HepG2 (cell line): ENCODE measurements at regions not wholly inside any gene's neighbourhood (a gene's known extent, or its start where the extent isn't known, plus 50 kb on each side); places are given as distances from the start of the nearest gene placed in this dataset.

Source experiments
- ATAC-seq: fragments of 200-7000 bp; cut with Tn5 transposase; 3 replicates; pipeline ENCODE4 v1.9.1; 2020; ENCODE audit warnings: mild to moderate bottlenecking, moderate library complexity
- BruUV-seq: library from RNA; stranded (reverse); fragments of 400-500 nt; replicated peaks from 2 replicates; lab custom pipeline; 2021; lab: Mats Ljungman, UMichigan
- CTCF ChIA-PET: fragments of 300-600 bp; formaldehyde crosslinking; extraction: SDS; loops from one replicate; lab custom pipeline; 2021; ENCODE audit warnings: low total read pairs, inconsistent platforms, low intra/inter-chr PET ratio; lab: Yijun Ruan, JAX
- POLR2A ChIA-PET: fragments of 350-600 bp; sonication (Branson Sonifier 250); formaldehyde crosslinking; loops from one replicate; lab custom pipeline; 2020; ENCODE audit warnings: antibody characterized with exemption, inconsistent platforms; lab: Yijun Ruan, JAX
- DNase-seq: peaks from one replicate; pipeline ENCODE4 v3.0.0-alpha.2; 2015; ENCODE audit warnings: low spot score
- FAIRE-seq: peaks from 3 replicates; lab custom pipeline; 2011; peaks lifted over from hg19 to GRCh38; lab: Jason Lieb, UNC
- H2AFZ ChIP-seq: one replicate; pipeline ENCODE4 v1.6.1; 2011; ENCODE audit warnings: low read length, inconsistent platforms
- H3K27ac ChIP-seq: fragments of 300-600 bp; 3 replicates; pipeline ENCODE4 v1.8.0; 2011; ENCODE audit warnings: mixed run types, mild to moderate bottlenecking, mixed read lengths, low read length, inconsistent platforms; ENCODE audit not compliant: insufficient read depth; ENCODE audit errors: extremely low read length
- H3K27me3 ChIP-seq, 2 experiments: fragments of 200-600 bp in 1 of 2; 2 replicates in 1 of 2; 3 replicates in 1 of 2; pipeline versions ENCODE4 v1.6.0 to v1.8.0; 2011; ENCODE audit warnings: low read length in 2 of 2, mild to moderate bottlenecking in 2 of 2, moderate library complexity in 2 of 2, inconsistent platforms in 1 of 2; ENCODE audit not compliant: insufficient read depth in 2 of 2, control insufficient read depth in 1 of 2
- H3K36me3 ChIP-seq, 2 experiments: fragments of 200-600 bp in 1 of 2; replicated peaks in 1 of 2; 2 replicates in 1 of 2; 3 replicates in 1 of 2; pipeline versions ENCODE4 v1.5.1 to v1.8.0; 2011; ENCODE audit warnings: low read length in 2 of 2, inconsistent platforms in 1 of 2; ENCODE audit not compliant: insufficient read depth in 2 of 2, control insufficient read depth in 1 of 2
- H3K4me1 ChIP-seq: 2 replicates; pipeline ENCODE4 v1.5.1; 2012; ENCODE audit warnings: low read length, inconsistent platforms; ENCODE audit not compliant: insufficient read depth
- H3K4me2 ChIP-seq: 2 replicates; pipeline ENCODE4 v1.6.0; 2011; ENCODE audit warnings: low read depth, low read length, inconsistent platforms
- H3K4me3 ChIP-seq, 3 experiments: fragments of 200-600 bp in 1 of 3; sonication (generic), shearing (Covaris generic) in 1 of 3; replicated peaks in 1 of 3; 2 replicates each; pipeline ENCODE4 v1.5.1; 2011 to 2016; ENCODE audit warnings: low read length in 3 of 3, inconsistent platforms in 2 of 3, low read depth in 2 of 3, mild to moderate bottlenecking in 2 of 3, control low read depth in 1 of 3, mixed read lengths in 1 of 3; ENCODE audit not compliant: insufficient read depth in 1 of 3
- H3K79me2 ChIP-seq: one replicate; pipeline ENCODE4 v1.6.1; 2011; ENCODE audit warnings: low read length, inconsistent platforms; ENCODE audit not compliant: insufficient read depth
- H3K9ac ChIP-seq: 2 replicates; pipeline ENCODE4 v1.6.0; 2011; ENCODE audit warnings: mild to moderate bottlenecking, low read depth, low read length, inconsistent platforms; ENCODE audit not compliant: insufficient read depth
- H3K9me3 ChIP-seq: 2 replicates; pipeline ENCODE4 v1.5.1; 2012; ENCODE audit warnings: mild to moderate bottlenecking, low read length
- H4K20me1 ChIP-seq: 2 replicates; pipeline ENCODE4 v1.6.0; 2011; ENCODE audit warnings: inconsistent platforms, mild to moderate bottlenecking, low read length, moderate library complexity; ENCODE audit not compliant: insufficient read depth
- ATF7 ChIP-seq, 2 experiments: fragments of 450-650 bp in 1 of 2; sonication (generic) in 1 of 2; formaldehyde crosslinking in 1 of 2; IDR thresholded peaks; 2 replicates each; pipeline versions ENCODE4 v1.4.0 to v1.6.1; 2016 to 2020; ENCODE audit warnings: antibody characterized with exemption in 1 of 2, mild to moderate bottlenecking in 1 of 2, missing genetic modification reagents in 1 of 2
- CREB1 ChIP-seq, 2 experiments: fragments of 450-650 bp in 1 of 2; IDR thresholded peaks; 2 replicates each; pipeline ENCODE4 v1.6.1; 2016 to 2017; ENCODE audit warnings: control low read depth in 1 of 2, mild to moderate bottlenecking in 1 of 2, missing compliant biosample characterization in 1 of 2, missing genetic modification characterization in 1 of 2
- ZNF609 ChIP-seq: sonication (generic); formaldehyde crosslinking; IDR thresholded peaks from 2 replicates; pipeline ENCODE4 v1.4.0; 2020; ENCODE audit warnings: mild to moderate bottlenecking, missing genetic modification reagents, borderline replicate concordance
- WGBS: methylation state at CpG from one replicate; pipeline ENCODE4 v1.1.6; 2017; ENCODE audit warnings: low lambda C conversion rate; 5-methylcytosine and 5-hydroxymethylcytosine counted together
- in situ Hi-C: cut with HindIII; loops from 2 replicates; pipeline ENCODE4 v1.10.0; 2017; ENCODE audit warnings: low pct_unique_long_range_greater_than_20kb; ENCODE audit not compliant: extremely low pct_ligation_motif_present
- intact Hi-C: fragments of 100-400 bp; cut with micrococcal nuclease; formaldehyde crosslinking; loops from one replicate; pipeline ENCODE4 v1.10.0; 2022; ENCODE audit not compliant: unreplicated experiment

- DNase-seq (no peak), ATAC-seq (no peak), FAIRE-seq (no peak)
- Histone ChIP-seq H3K36me3 (no peaks in the 10 kb centered on the region), H3K4me3 (no peak overlapping the region), H3K79me2 (no peaks in the 10 kb centered on the region), H3K4me2 (no peak overlapping the region), H3K9me3 (no peaks in the 10 kb centered on the region), H2AFZ (no peak overlapping the region), H3K9ac (no peak overlapping the region), H4K20me1 (no peaks in the 10 kb centered on the region), H3K4me1 (no peaks in the 10 kb centered on the region), H3K27me3 (peaks cover 0 to 7% of the 10 kb centered on the region in 2 experiments; a peak in 1 of 5 replicates), H3K27ac (no peak overlapping the region)
- no TSS peak for BruUV-seq
- TF ChIP-seq ZNF609, result no peak
- peak; percentile 95 for TF ChIP-seq ATF7 (IDR thresholded peaks at IDR 0.05)
- no peak for TF ChIP-seq ATF7 (CRISPR knock-in tag; IDR thresholded peaks at IDR 0.05)
- peak; percentile 76 for TF ChIP-seq CREB1 (IDR thresholded peaks at IDR 0.05)
- no peak for TF ChIP-seq CREB1 (CRISPR knock-in tag; IDR thresholded peaks at IDR 0.05)
- POLR2A ChIA-PET, result no interaction called here
- WGBS, result 33% methylated on average over 9 of the region's 10 CpGs
- in situ Hi-C loops, result no loop called here
- CTCF ChIA-PET, result no interaction called here
- intact Hi-C loops, result no loop called here
Observed at GRCh38 chr10:2488446-2489005, 578.8 kb upstream of the PFKP start.
